ENCODE measurements at regions not wholly inside any gene's neighbourhood (a gene's known extent, or its start where the extent isn't known, plus 50 kb on each side); places are given as distances from the start of the nearest gene placed in this dataset.

DNA sequence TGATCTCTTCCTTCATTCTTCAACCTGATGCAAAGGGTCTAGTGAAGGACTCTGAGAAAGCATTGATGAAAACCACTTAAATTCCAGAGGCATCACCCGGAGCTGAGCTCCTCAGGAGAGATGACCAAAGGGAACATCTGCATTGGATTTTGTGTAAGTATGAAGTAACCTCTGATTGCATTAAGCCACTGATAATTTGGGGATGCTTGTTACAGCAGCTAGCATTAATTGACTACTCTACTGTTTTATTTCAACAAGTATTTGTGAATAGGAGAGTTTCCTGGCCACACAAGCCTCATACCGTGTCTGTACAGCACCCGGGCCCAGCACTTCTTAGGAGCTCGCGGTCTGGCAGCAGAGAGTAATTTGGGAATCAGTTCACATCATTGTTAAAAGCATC lies 250.7 kb upstream of the POU3F1 start:
- Mint-ChIP-seq H3K27me3 (ENCODE audit: low read depth) (peaks cover 14% of the 10 kb centered on the region), H3K9me3 (peaks cover 26% of the 10 kb centered on the region), H3K36me3 (peaks cover 21% of the 10 kb centered on the region), H3K4me1 (peaks cover 21% of the 10 kb centered on the region), H3K4me3 (no peak overlapping the region), H3K27ac (no peak overlapping the region)
- TF ChIP-seq MLX (CRISPR knock-in tag; IDR thresholded peaks at IDR 0.05) (no peak), FOXJ3 (CRISPR knock-in tag; IDR thresholded peaks at IDR 0.05; ENCODE audit: borderline replicate concordance) (no peak), HMGA2 (CRISPR knock-in tag; IDR thresholded peaks at IDR 0.05) (no peak), ZNF512 (CRISPR knock-in tag; IDR thresholded peaks at IDR 0.05; ENCODE audit: borderline replicate concordance) (no peak), NR3C1 (CRISPR knock-in tag; conservative IDR thresholded peaks at IDR 0.05; ENCODE audit: low read depth) (no peak), ESRRA (CRISPR knock-in tag; IDR thresholded peaks at IDR 0.05; ENCODE audit: borderline replicate concordance) (no peak), JAZF1 (CRISPR knock-in tag; IDR thresholded peaks at IDR 0.05) (no peak), ZNF396 (CRISPR knock-in tag; IDR thresholded peaks at IDR 0.05; ENCODE audit: borderline replicate concordance) (no peak), ZNF416 (CRISPR knock-in tag; IDR thresholded peaks at IDR 0.05) (no peak), ERG (CRISPR knock-in tag; IDR thresholded peaks at IDR 0.05) (no peak), CDX4 (CRISPR knock-in tag; IDR thresholded peaks at IDR 0.05; ENCODE audit: borderline replicate concordance) (no peak), SOX15 (CRISPR knock-in tag; IDR thresholded peaks at IDR 0.05) (no peak), SMAD4 (CRISPR knock-in tag; IDR thresholded peaks at IDR 0.05) (no peak)
- TF ChIP-seq, protein P1, sequence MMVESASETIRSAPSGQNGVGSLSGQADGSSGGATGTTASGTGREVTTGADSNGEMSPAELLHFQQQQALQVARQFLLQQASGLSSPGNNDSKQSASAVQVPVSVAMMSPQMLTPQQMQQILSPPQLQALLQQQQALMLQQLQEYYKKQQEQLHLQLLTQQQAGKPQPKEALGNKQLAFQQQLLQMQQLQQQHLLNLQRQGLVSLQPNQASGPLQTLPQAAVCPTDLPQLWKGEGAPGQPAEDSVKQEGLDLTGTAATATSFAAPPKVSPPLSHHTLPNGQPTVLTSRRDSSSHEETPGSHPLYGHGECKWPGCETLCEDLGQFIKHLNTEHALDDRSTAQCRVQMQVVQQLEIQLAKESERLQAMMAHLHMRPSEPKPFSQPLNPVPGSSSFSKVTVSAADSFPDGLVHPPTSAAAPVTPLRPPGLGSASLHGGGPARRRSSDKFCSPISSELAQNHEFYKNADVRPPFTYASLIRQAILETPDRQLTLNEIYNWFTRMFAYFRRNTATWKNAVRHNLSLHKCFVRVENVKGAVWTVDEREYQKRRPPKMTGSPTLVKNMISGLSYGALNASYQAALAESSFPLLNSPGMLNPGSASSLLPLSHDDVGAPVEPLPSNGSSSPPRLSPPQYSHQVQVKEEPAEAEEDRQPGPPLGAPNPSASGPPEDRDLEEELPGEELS (CRISPR knock-in tag; IDR thresholded peaks at IDR 0.05): no peak
- TF ChIP-seq, protein P2, sequence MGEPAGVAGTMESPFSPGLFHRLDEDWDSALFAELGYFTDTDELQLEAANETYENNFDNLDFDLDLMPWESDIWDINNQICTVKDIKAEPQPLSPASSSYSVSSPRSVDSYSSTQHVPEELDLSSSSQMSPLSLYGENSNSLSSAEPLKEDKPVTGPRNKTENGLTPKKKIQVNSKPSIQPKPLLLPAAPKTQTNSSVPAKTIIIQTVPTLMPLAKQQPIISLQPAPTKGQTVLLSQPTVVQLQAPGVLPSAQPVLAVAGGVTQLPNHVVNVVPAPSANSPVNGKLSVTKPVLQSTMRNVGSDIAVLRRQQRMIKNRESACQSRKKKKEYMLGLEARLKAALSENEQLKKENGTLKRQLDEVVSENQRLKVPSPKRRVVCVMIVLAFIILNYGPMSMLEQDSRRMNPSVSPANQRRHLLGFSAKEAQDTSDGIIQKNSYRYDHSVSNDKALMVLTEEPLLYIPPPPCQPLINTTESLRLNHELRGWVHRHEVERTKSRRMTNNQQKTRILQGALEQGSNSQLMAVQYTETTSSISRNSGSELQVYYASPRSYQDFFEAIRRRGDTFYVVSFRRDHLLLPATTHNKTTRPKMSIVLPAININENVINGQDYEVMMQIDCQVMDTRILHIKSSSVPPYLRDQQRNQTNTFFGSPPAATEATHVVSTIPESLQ (CRISPR knock-in tag; IDR thresholded peaks at IDR 0.05): no peak
- TF ChIP-seq, protein P3, sequence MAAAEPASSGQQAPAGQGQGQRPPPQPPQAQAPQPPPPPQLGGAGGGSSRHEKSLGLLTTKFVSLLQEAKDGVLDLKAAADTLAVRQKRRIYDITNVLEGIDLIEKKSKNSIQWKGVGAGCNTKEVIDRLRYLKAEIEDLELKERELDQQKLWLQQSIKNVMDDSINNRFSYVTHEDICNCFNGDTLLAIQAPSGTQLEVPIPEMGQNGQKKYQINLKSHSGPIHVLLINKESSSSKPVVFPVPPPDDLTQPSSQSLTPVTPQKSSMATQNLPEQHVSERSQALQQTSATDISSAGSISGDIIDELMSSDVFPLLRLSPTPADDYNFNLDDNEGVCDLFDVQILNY (CRISPR knock-in tag; IDR thresholded peaks at IDR 0.05): no peak
- TF ChIP-seq, protein P4, sequence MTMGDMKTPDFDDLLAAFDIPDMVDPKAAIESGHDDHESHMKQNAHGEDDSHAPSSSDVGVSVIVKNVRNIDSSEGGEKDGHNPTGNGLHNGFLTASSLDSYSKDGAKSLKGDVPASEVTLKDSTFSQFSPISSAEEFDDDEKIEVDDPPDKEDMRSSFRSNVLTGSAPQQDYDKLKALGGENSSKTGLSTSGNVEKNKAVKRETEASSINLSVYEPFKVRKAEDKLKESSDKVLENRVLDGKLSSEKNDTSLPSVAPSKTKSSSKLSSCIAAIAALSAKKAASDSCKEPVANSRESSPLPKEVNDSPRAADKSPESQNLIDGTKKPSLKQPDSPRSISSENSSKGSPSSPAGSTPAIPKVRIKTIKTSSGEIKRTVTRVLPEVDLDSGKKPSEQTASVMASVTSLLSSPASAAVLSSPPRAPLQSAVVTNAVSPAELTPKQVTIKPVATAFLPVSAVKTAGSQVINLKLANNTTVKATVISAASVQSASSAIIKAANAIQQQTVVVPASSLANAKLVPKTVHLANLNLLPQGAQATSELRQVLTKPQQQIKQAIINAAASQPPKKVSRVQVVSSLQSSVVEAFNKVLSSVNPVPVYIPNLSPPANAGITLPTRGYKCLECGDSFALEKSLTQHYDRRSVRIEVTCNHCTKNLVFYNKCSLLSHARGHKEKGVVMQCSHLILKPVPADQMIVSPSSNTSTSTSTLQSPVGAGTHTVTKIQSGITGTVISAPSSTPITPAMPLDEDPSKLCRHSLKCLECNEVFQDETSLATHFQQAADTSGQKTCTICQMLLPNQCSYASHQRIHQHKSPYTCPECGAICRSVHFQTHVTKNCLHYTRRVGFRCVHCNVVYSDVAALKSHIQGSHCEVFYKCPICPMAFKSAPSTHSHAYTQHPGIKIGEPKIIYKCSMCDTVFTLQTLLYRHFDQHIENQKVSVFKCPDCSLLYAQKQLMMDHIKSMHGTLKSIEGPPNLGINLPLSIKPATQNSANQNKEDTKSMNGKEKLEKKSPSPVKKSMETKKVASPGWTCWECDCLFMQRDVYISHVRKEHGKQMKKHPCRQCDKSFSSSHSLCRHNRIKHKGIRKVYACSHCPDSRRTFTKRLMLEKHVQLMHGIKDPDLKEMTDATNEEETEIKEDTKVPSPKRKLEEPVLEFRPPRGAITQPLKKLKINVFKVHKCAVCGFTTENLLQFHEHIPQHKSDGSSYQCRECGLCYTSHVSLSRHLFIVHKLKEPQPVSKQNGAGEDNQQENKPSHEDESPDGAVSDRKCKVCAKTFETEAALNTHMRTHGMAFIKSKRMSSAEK (CRISPR knock-in tag; IDR thresholded peaks at IDR 0.05; ENCODE audit: borderline replicate concordance): no peak
- TF ChIP-seq, protein P5, sequence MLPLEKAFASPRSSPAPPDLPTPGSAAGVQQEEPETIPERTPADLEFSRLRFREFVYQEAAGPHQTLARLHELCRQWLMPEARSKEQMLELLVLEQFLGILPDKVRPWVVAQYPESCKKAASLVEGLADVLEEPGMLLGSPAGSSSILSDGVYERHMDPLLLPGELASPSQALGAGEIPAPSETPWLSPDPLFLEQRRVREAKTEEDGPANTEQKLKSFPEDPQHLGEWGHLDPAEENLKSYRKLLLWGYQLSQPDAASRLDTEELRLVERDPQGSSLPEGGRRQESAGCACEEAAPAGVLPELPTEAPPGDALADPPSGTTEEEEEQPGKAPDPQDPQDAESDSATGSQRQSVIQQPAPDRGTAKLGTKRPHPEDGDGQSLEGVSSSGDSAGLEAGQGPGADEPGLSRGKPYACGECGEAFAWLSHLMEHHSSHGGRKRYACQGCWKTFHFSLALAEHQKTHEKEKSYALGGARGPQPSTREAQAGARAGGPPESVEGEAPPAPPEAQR (CRISPR knock-in tag; IDR thresholded peaks at IDR 0.05): no peak
- DNase-seq (ENCODE audit: low spot score) (no peak), ATAC-seq (no peak)
- POLR2A ChIA-PET: no interaction called here
- CTCF ChIA-PET: no interaction called here

Data from WTC11 (cell line).